ENCODE measurements at regions not wholly inside any gene's neighbourhood (a gene's known extent, or its start where the extent isn't known, plus 50 kb on each side); places are given as distances from the start of the nearest gene placed in this dataset.

- H3K27ac ChIP-seq (ENCODE audit: insufficient read depth, low read depth, low read length), result no peak overlapping the region
- H3K9me3 ChIP-seq (replicated peaks; ENCODE audit: control insufficient read depth, insufficient read depth, low read length), result no peaks in the 10 kb centered on the region
- H3K4me2 ChIP-seq (ENCODE audit: insufficient read depth, low read length), result no peak overlapping the region
- no peak for TF ChIP-seq JUN (IDR thresholded peaks at IDR 0.05; ENCODE audit: borderline replicate concordance, insufficient read depth, insufficient read length, low read depth)
- TF ChIP-seq MAX (IDR thresholded peaks at IDR 0.05; ENCODE audit: insufficient read depth, insufficient read length), result no peak
- no peak for TF ChIP-seq EZH2 (IDR thresholded peaks at IDR 0.05; ENCODE audit: borderline replicate concordance, low read depth, low read length, severe bottlenecking)
- TF ChIP-seq GATA2 (IDR thresholded peaks at IDR 0.05; ENCODE audit: insufficient read depth, insufficient read length, low read depth, low read length), result no peak
- no peak for TF ChIP-seq POLR2AphosphoS5 (IDR thresholded peaks at IDR 0.05; ENCODE audit: insufficient read depth, low read depth, low read length)
- no peak for TF ChIP-seq FOS (IDR thresholded peaks at IDR 0.05; ENCODE audit: borderline replicate concordance, insufficient read depth, low read length)
- TF ChIP-seq CTCF (IDR thresholded peaks at IDR 0.05; ENCODE audit: extremely low read depth in 1 of 2, insufficient read depth in 1 of 2, low read depth in 1 of 2, low read length in 2 of 2), result no peak
- no peak for TF ChIP-seq MYC (IDR thresholded peaks at IDR 0.05; ENCODE audit: low read depth, low read length)
- no peak for TF ChIP-seq POLR2A (IDR thresholded peaks at IDR 0.05; ENCODE audit: low read depth, low read length)
- H3K79me2 ChIP-seq (ENCODE audit: control insufficient read depth, insufficient read depth, low read length), result no peaks in the 10 kb centered on the region
- H3K9me1 ChIP-seq (replicated peaks; ENCODE audit: control insufficient read depth, extremely low read depth, insufficient read depth, low read length), result no peaks in the 10 kb centered on the region
- DNase-seq (ENCODE audit: low read depth, low spot score) (no peak), FAIRE-seq (no peak)
- no peak overlapping the region for H3K4me3 ChIP-seq (replicated peaks in 1 of 3; ENCODE audit: insufficient read depth in 1 of 3, low read depth in 1 of 3, low read length in 3 of 3)
- H3K27me3 ChIP-seq (ENCODE audit: control insufficient read depth in 2 of 2, insufficient read depth in 2 of 2, low read length in 2 of 2), result no peaks in the 10 kb centered on the region
- no peaks in the 10 kb centered on the region for H4K20me1 ChIP-seq (replicated peaks; ENCODE audit: control insufficient read depth, extremely low read depth, insufficient read depth, low read length)
- intact Hi-C loops (cut with micrococcal nuclease) (no loop called here), dilution Hi-C loops (cut with MboI; ENCODE audit: extremely low pct_ligation_motif_present, low sequenced_read_pairs) (no loop called here)
- ChIA-PET POLR2A (no interaction called here), CTCF (interaction anchor here (2.3 kb wide), 1 partner anchor 11 kb away, joined by 10 read pairs; no protein-coding TSS in a partner anchor)
- no peak overlapping the region for H3K9ac ChIP-seq (replicated peaks; ENCODE audit: extremely low read depth, insufficient read depth, low read length)
- H3K36me3 ChIP-seq (ENCODE audit: control insufficient read depth in 2 of 2, extremely low read depth in 1 of 2, insufficient read depth in 2 of 2, low read length in 2 of 2), result no peaks in the 10 kb centered on the region
- no peak overlapping the region for H2AFZ ChIP-seq (ENCODE audit: low read depth, low read length)
- H3K4me1 ChIP-seq (ENCODE audit: control insufficient read depth, extremely low read depth, insufficient read depth, low read length), result no peaks in the 10 kb centered on the region
- BruUV-seq (replicated peaks), result no TSS peak
These were observed 1886.1 kb downstream of the PCDH9 start for GRCh38 chr13:65343898-65344663.

Measured in endothelial cell of umbilical vein (primary cell).